Right forelimb (tissue), 1 donor: ENCODE measurements at regions not wholly inside any gene's neighbourhood (a gene's known extent, or its start where the extent isn't known, plus 50 kb on each side); places are given as distances from the start of the nearest gene placed in this dataset.

Source experiments
- DNase-seq: peaks from one replicate; pipeline ENCODE4 v3.0.0-alpha.2; 2018

DNA sequence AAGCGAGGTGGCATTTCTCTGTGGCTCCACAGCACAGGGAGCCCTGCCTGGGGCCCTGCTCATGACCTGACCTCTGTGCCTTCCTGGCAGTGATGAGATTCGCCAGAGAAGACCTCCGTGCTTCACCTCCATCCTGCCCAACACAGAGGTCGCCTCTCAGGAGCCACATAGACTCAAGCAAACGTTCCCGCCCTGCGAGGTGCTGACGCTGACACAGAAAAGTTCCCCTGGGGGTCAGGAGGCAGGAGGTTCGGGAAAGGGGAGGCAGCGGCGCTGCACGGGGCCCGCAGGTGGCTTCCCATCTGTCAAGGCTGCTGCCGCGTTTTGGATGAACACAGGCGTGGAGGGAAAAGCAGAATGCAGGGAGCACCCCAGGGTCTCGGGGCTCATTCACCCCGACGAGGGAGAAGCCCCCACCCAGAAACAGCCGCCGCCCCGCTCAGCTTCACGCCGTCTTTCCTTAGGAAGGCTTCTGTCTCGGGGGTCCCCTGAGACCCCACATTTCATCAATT is 579.6 kb upstream of the SALL3 start:
- no peak for DNase-seq

DNA sequence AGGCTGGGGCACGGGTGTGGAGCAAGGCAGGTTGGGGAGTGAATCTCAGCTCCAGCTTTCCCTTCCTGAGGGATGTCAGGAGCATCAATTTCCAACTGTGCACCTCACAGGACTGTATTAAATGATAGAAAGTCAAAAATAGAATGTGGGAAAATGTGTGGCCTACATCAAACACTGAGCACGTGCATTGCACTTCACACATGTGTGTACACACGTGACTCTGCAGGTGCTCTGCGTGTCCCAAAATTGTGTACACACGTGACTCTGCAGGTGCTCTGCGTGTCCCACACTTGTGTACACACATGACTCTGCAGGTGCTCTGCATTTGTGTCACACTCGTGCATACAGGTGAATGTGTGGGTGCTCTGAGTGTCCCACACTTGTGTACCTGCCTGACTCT is 577.2 kb upstream of the SALL3 start:
- DNase-seq, result no peak

- DNase-seq, result no peak
Observed at GRCh38 chr18:78402966-78403365, 576.7 kb upstream of the SALL3 start.

DNA sequence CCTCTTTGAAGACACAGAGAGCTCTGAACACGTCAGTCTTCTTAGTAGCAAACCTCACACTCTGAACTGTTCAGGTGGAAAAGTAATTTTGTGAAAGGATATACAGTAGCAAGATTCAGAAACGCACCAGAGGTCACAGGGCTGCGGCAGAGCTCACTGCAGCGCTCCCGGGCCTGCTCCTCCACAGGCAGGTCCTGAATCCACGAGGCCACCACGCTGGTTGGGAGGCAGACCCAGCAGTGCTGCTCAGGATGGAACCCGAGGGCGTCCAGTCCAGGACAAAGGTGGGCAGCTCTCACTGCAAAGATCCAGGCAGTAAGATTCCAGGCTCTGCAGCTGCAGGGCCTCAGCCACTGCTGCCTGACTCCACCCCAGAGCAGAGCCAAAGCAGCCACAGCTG is 576.2 kb upstream of the SALL3 start:
- no peak for DNase-seq

- no peak for DNase-seq
Observed at GRCh38 chr18:78405763-78406162, 573.9 kb upstream of the SALL3 start.

- no peak for DNase-seq
Observed at GRCh38 chr18:78406743-78407465, 572.7 kb upstream of the SALL3 start.

GRCh38 chr18:78407466-78407844 is 572.2 kb upstream of the SALL3 start:
- DNase-seq, result no peak

DNA sequence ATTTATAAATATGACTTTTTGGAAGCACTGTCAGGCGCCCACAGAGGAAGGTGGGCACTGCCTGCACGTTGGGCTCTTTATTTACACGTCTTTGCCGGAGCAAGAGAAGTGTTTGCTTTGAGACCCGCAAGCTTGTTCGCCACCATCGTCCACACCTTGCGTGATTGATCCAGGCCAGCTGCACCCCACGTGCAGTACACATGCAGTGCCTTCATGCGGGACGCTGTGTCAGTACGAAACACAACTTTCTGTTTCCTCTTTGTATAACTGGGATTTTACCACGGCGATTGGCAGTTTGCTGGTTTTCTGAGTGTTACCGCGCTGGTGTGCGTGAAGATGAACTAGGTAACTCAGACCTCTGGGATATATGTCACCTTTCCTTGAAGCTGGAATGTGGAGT is 571.0 kb upstream of the SALL3 start:
- no peak for DNase-seq

DNA sequence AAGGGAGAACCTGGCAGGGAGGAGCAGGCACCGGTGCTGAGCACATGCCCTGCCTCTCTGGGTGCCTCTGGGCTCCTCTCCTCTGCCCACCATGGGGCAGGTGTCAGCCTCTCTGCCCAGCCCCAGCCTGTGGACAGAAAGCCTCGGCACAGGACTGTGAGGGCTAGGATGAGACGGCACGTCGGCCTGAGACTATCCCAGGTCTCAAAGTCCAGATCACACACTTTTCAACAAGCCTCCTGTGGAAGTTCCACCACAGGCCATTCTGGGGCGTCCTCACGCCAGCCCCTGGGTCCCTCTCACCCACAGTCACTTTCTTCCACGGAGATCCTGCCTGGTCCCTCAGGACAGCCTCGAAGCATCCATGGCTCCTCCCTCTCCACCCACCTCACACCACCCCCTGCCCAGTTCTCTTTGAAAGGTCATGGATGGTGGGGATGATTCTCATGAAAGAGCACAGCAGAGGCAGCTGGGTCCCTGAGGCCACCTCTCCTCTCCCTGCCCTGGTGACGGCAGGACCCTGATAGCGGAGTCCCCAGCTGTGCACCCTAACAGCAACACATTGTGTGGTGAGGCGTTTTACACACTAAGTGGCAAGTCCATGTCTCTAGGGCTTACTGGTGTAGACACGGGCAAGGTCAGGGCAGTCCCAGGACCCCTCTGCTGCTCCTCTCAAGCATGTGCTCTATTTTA is 569.4 kb upstream of the SALL3 start:
- no peak for DNase-seq

GRCh38 chr18:78411539-78411938 is 568.1 kb upstream of the SALL3 start:
- no peak for DNase-seq

DNA sequence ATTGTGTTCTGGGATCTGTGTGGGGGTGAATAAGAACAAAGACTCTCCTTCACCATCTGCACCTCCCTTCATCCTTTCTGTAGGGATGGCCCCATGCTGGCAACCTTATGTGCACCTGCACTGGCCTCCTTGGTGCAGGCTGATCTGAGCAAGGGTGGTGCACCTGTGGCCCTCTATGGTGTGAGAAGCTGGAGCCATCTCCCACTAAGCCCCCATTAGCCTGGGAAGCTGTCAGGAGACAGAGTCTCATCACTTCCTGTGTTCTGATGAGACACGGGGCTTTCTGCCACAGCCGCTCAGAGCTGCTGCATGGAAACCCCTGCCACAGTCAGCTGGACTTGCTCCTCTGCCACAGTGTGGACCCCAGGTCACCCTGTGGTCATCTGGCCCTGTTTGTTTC is 565.3 kb upstream of the SALL3 start:
- DNase-seq, result no peak

DNA sequence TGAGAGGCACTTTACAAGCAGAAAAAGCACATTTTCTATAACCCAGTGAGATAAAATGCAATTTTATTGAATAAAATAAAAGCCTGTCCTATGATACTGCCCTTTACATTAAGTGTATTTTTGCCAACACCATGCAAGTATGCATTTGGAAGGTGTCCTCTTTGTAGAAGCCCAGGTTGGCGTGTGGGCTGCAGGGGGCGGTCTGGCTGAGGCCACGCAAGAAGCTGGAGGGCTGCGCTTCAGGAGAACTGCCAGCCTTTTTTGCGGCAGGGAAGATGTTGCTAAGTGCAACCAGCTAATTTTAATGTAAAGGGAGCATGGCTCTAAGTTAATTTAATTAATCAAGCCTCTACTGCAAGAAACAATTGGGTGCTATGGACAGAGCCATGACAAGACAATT is 562.8 kb upstream of the SALL3 start:
- no peak for DNase-seq

GRCh38 chr18:78418379-78418778 is 561.2 kb upstream of the SALL3 start:
- DNase-seq, result no peak

DNA sequence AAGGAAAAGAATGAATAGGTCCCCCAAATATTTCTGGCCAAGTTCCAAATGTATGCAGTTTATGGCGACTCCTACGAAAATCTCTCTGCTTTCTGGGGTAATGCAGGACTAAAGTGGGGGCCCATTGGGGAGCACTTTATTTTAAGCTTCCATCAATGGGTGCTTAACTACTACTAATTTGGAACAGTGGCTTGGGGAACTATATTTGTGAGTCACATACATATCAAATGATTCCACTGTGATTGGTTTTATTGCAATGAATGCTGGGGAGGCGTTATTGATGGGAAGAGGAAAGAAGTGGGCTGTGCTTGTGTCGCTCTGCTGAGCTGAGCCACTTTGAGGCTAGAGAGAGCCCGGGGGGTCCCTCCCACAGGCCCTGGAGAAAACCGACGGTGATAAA is 560.4 kb upstream of the SALL3 start:
- DNase-seq, result no peak

- DNase-seq, result no peak
Observed at GRCh38 chr18:78420116-78420515, 559.5 kb upstream of the SALL3 start.

GRCh38 chr18:78421392-78421791 is 558.2 kb upstream of the SALL3 start:
- no peak for DNase-seq

- no peak for DNase-seq
Observed at GRCh38 chr18:78422336-78422735, 557.3 kb upstream of the SALL3 start.

DNA sequence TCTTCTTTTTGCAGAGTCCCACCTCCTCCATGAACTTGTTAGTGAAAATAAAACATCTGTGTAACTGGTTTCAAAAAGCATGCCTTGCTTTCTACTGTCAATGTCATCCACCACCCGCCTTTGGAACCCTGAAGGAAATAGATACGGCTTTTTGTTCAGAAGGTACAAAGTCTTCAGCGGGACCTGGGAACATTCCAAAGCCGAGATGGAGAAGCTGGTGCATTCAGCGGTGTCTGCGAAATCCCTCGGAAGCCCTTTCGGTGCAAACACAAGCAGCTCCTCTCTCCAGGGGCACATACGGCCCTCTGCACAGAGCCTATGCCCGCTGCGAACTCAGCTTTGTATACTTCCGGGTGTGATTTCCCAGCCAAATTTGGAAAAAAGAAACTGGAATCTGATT is 555.8 kb upstream of the SALL3 start:
- no peak for DNase-seq

DNA sequence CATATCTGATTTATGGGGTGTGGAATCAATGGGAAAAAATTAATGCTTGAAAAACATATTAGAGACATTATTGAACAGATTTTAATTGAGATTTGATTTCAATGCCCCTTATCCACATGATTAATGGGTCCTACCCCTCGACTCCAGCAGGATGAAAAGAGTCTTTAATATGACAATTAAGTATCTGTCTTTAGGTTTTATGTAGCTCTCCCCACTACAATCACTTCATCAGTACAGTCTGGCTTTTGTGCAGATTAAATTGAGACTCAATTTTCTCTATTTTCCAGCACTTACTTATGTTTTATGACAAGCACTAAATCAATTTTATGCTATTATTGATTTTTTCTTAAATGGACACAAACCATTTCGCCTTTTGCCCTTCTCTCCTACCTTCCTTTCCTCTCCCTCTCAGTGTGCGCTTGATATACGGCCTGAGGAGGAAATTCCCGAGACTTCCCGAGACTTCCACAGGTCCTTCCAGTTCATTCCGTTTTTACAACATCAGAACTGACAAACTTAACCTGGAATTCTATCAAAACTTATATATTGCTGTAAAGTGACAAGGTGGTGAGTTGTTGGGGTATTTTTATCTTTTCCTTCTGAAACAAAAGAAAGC is 555.1 kb upstream of the SALL3 start:
- DNase-seq, result no peak

GRCh38 chr18:78425019-78425412 is 554.6 kb upstream of the SALL3 start:
- DNase-seq, result no peak

GRCh38 chr18:78427081-78427480 is 552.5 kb upstream of the SALL3 start:
- DNase-seq, result no peak

DNA sequence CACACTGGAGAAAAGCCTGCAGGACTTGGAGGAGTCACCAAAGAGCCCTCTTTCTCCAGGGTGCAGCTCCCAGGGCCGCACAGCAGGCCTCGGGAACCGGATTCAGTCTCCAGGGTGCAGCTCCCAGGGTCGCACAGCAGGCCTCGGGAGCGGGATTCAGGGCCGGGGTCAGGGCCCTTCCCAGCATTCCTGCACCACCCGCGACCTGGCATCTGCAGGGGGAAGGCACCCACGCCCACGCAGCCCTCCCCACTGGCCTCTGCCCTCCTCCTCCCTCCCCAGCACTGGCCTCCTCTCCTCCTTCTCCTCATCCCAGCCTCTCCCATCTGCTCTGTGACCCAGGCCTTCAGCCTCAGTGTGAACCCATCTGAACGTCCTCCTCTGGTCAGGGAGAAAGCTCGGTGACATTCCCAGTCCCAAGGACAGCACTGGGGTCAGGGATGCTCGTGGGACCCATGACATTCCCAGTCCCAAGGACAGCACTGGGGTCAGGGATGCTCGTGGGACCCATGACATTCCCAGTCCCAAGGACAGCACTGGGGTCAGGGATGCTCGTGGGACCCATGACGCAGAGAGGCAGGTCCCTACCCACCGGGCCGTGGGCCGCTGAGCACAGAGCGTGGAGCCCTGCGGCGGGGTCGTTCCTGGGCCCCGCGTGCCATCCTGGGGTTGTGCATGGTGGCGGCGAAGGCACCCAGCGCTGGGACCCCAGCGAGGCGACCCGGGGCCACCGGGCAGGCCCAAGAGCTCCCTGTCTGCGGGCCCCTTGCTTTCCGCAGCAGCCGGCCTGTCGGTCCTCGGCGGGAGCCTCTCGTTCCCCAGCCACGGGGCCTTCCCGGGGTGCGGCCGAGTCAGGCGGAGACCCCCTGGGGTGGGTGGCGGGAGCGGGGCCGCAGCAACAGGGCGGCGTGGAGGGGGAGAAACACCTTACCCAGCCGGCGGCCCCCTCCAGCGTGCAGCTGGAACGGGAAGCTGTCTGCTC is 550.2 kb upstream of the SALL3 start:
- DNase-seq, result no peak
